HG03354 (cell line): ENCODE measurements at regions not wholly inside any gene's neighbourhood (a gene's known extent, or its start where the extent isn't known, plus 50 kb on each side); places are given as distances from the start of the nearest gene placed in this dataset.
"Not testable (repeated sequence)": the region's sequence is repeated elsewhere in the genome, so short reads cannot be mapped to it uniquely, and the experiment has no call there.

Experiments used
- ATAC-seq: cut with Tn5 transposase; IDR thresholded peaks from one replicate; pipeline ENCODE4 v1.9.1; 2021; ENCODE audit warnings: mild to moderate bottlenecking; ENCODE audit not compliant: unreplicated experiment, poor library complexity, severe bottlenecking

DNA sequence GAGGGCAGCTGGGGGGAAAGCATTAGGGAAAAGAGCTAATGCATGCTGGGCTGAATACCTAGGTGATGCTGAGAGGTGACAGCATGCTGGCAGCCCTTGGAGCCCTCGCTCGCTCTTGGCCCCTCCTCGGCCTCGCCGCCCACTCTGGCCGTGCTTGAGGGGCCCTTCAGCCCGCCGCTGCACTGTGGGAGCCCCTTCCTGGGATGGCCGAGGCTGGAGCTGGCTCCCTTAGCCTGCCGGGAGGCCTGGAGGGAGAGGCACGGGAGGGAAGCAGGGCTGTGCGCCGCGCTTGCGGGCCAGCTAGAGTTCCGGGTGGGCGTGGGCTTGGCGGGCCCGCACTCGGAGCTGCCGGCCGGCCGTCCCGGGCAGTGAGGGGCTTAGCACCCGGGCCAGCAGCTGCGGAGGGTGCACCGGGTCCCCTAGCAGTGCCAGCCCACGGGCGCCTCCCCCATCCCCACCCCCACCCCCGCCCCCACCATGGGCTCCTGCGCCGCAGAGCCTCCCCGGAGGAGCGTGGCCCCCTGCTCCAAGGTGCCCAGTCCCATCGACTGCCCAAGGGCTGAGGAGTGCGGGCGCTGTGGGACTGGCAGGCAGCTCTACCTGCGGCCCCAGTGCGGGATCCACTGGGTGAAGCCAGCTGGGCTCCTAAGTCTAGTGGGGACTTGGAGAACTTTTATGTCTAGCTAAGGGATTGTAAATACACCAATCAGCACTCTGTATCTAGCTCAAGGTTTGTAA lies 1664.7 kb downstream of the BRINP3 start:
- ATAC-seq: not testable (repeated sequence)

DNA sequence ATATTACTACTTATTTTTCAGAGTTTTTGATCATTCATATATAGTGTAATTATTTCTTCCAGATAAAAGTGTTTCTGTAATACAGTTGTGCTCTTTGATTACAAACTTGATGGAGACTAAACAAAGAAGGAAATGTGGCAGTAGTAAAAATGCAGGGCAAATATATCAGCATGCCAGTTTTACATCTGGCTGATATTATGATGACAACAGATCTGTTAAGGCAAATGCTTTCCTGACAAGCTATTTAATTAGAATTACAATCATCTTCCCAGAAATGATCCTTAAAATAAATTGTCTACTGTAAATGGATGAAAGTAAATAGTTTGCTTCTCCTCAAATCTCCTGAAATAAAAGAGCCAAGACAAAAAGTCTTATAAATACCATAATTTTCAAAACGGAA lies 1659.8 kb downstream of the BRINP3 start:
- no peak for ATAC-seq

DNA sequence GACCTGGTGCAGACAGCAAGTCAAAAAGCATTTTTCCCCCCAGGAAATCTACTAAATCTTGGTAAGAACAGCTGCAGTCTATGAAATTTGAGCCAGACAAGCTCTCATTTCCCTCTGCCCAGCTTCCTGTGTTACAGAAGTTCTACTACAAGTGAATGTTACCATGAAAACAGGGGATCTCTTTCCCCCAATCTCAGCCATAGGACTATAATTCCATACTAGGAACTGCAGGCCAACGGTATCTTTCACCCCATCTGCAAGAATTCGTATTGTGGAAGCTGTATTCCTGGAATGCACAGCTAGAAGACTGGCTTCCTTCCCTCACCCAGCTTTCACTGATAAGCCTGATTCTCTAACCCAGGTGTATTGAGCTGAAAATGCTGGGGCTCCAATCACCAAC lies 1655.4 kb downstream of the BRINP3 start:
- ATAC-seq: no peak

DNA sequence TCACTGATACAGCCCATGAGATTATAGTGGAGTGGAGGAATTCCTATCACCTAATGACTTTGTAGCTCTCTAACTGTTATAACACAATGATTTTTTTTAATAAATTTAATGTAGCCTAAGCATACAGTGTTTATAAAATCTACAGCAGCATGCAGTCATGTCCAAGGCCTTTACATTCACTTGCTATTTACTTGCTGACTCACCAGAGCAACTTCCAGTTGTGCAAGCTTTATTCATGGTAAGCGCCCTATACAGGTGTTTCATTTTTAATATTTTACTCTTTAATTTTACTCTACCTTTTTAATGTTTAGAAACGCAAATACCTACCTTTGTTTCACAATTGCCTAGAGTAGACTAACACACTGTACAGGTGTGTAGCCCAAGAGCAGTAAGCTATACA lies 1652.2 kb downstream of the BRINP3 start:
- ATAC-seq: no peak

GRCh38 chr1:188826800-188827199 lies 1650.9 kb downstream of the BRINP3 start:
- ATAC-seq: no peak

- no peak for ATAC-seq
Observed at GRCh38 chr1:188827400-188827799, 1650.3 kb downstream of the BRINP3 start.

GRCh38 chr1:188841111-188841696 lies 1636.5 kb downstream of the BRINP3 start:
- not testable (repeated sequence) for ATAC-seq

DNA sequence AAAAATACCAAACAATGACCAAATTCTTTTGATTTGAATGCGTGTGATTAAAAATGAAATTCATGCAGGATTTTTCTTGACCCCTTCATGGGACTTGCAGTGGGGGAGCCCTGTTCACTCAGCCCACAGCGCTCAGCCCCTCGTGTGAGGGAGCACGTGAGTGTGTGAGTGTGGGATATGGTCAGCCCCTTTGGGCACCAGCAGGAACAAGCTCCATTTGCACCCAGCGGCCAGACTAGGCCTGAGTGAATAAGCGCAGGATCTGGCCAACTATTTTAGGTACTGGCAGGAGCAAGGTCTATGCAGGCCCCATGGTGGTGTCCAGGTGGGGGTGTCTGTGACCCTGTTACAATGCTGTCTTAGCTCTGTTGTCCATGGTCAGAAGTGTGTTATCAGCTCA lies 1631.2 kb downstream of the BRINP3 start:
- no peak for ATAC-seq

- no peak for ATAC-seq
Observed at GRCh38 chr1:188857526-188858087, 1620.1 kb downstream of the BRINP3 start.

- ATAC-seq: no peak
Observed at GRCh38 chr1:188867614-188868013, 1610.0 kb downstream of the BRINP3 start.

DNA sequence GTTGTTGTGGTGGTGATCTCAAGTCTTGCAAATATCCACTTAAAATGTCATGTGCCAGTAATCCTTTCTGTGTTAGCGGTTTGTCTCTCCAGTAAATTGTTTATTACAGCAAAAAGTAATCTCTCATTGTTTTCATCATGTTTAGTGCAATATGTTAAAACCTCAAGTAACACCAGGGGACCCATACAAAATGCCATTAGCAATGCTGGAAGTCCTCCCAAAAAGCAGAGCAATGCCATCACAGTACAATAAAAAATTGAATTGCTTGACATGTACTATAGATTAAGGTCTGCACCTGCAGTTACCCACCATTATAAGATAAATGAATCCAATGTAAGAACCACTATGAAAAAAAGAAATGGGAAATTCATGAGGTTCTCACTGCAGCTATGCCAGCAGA lies 1606.5 kb downstream of the BRINP3 start:
- ATAC-seq: no peak

DNA sequence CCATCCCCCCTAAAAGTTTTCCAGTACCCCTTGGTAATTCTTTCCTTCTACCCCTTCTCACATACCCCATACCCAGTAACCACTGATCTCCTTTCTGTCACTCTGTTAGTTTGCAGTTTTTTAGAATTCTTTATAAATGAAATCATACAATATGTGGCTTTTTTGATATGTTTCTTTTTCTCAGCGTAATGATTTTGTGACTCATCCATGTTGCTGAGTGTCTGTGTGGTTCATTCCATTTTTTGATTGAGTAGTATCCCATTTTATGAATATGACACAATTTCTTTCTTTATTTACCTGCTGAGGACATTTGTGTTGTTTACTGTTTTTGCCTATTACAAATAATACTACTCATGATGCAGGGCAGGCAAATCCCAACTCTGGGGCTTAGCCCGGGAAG lies 1605.3 kb downstream of the BRINP3 start:
- no peak for ATAC-seq

GRCh38 chr1:188877668-188878067 lies 1600.0 kb downstream of the BRINP3 start:
- ATAC-seq: no peak

GRCh38 chr1:188888386-188888785 lies 1589.3 kb downstream of the BRINP3 start:
- ATAC-seq: no peak

DNA sequence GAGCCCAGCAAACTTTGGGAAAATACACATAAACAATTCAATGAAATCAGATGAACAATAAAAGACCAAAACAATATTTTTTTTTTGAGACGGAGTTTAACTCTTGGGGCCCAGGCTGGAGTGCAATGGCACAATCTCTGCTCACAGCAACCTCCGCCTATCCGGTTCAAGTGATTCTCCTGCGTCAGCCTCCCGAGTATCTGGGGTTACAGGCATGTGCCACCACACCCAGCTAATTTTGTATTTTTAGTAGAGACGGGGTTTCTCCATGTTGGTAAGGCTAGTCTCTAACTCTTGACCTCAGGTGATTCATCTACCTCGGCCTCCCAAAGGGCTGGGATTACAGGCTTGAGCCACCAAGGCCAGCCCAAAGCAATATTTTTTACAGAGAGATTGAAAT lies 1588.5 kb downstream of the BRINP3 start:
- ATAC-seq: no peak

DNA sequence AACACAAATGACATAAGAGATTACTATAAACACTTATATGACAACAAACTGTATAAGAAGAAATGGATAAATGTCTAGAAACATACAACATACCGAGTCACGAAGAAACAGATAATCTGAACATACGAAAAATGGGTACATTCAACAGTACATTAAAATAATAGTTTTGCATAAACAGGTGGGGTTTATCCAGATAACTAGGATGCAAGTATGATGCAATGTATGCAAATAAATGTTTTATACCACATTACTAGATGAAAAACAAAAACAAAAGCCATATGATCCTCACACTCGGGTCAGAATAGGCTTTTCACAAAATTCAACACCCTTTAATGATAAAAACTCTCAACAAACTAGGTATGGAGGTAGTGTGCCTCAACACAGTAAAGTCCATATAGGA lies 1585.7 kb downstream of the BRINP3 start:
- no peak for ATAC-seq

DNA sequence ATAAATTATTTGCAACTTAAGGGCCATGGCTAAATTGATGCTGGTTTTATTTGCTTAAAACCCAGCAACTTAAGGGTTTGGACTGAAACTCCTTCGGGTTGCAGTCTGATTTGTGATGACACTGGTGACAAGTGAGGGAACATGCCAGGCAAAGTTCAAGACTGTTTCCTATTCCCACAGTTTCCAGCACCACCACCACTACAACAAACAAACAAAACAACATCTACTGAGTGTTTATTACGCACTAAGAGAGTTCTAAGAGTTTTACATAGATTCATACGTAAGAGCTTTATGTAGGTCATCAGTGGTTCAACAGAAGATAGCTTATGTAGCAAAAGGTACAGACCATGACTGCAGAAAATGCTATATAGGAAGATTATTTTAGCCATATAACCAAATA lies 1582.1 kb downstream of the BRINP3 start:
- no peak for ATAC-seq

- no peak for ATAC-seq
Observed at GRCh38 chr1:188903241-188903640, 1574.4 kb downstream of the BRINP3 start.

DNA sequence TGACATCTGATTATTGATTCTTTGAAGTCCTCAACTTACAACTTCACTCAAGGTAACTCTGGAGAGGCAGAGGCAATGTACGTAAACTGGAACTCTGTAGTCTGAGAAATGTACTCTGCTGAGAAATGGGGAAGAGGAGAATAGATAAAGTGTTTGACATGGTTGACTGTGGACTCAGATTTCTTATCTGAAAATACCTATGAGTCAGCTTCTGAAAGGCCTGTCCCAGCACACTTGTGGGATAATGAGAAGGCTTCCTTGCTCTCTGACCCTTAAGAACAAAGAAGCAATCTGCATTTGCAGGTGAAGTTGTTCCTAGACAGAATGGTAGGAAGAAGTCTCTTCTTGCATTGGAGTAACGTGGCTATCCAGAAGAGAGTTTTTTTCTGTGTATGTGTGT lies 1573.5 kb downstream of the BRINP3 start:
- no peak for ATAC-seq

GRCh38 chr1:188906921-188907641 lies 1570.6 kb downstream of the BRINP3 start:
- ATAC-seq: no peak

DNA sequence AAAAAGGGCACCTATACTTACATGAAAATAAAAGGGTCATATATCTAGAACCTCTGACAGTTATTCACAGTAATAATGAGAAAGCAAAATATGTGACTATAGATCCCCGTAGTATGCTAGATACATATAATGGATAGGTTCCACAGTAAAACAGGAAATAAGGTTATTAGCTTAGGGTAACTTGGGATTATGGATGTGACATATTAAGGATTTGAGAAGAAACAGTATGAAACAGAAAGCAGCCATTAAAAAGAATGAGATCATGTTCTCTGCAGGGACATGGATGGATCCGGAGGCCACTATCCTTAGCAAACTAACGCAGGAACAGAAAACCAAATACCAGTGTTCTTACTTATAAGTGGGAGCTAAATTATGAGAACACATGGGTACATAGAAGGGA lies 1547.3 kb downstream of the BRINP3 start:
- no peak for ATAC-seq
